HFFc6 (cell line): ENCODE measurements at regions not wholly inside any gene's neighbourhood (a gene's known extent, or its start where the extent isn't known, plus 50 kb on each side); places are given as distances from the start of the nearest gene placed in this dataset.

Experiments
- DNase-seq: peaks from one replicate; pipeline ENCODE4 v3.0.0-alpha.2; 2018
- H3K27ac Mint-ChIP-seq: 2 replicates; pipeline ENCODE4 v1.8.0; 2020; ENCODE audit warnings: mild to moderate bottlenecking, mixed read lengths
- H3K27me3 Mint-ChIP-seq: 2 replicates; pipeline ENCODE4 v1.8.0; 2021; ENCODE audit warnings: mild to moderate bottlenecking, moderate library complexity, mixed read lengths; ENCODE audit not compliant: insufficient read depth
- H3K36me3 Mint-ChIP-seq: 2 replicates; pipeline ENCODE4 v1.8.0; 2021; ENCODE audit warnings: low read depth, mixed read lengths
- H3K4me1 Mint-ChIP-seq: 2 replicates; pipeline ENCODE4 v1.8.0; 2020; ENCODE audit warnings: low read depth, mixed read lengths
- H3K4me3 Mint-ChIP-seq: 2 replicates; pipeline ENCODE4 v1.8.0; 2020; ENCODE audit warnings: mild to moderate bottlenecking, moderate library complexity, mixed read lengths
- H3K9me3 Mint-ChIP-seq: 2 replicates; pipeline ENCODE4 v1.8.0; 2020; ENCODE audit warnings: mild to moderate bottlenecking, mixed read lengths
- CTCF ChIP-seq: fragments of 200-600 bp; sonication (generic); IDR thresholded peaks from 2 replicates; pipeline ENCODE4 v1.5.0; 2021; ENCODE audit warnings: antibody characterized with exemption, mild to moderate bottlenecking

GRCh38 chr3:106635271-106635670 lies 742.0 kb upstream of the CCDC54 start:
- DNase-seq, result peak; percentile 80
- Mint-ChIP-seq H3K36me3 (no peaks in the 10 kb centered on the region), H3K27ac (peak overlapping the region; percentile 57), H3K9me3 (no peaks in the 10 kb centered on the region), H3K27me3 (no peaks in the 10 kb centered on the region), H3K4me1 (peaks cover 17% of the 10 kb centered on the region), H3K4me3 (peak overlapping the region; percentile 5; the same call in 1 of the 2 replicates)
- TF ChIP-seq CTCF, result no peak

DNA sequence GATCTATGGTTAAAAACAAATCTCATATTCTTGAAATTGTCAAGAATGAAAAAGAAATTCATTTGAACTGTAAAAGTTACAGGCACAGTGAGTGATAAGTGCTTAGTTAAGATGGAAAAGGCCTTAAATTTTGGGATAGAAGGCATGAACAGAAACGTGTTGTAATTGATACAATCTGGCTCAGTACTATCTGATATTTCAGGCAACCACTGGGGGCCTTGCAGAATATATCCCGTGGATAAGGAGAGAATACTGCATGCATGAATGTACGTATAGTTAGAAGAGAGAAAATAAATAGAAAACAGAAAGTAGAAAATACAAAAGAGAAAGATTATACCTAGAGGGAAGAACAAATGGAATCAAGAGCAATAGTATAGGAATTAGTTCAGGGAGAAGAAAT lies 741.4 kb upstream of the CCDC54 start:
- DNase-seq, result no peak
- Mint-ChIP-seq H3K27ac (peak overlapping the region; percentile 57; the same call in 1 of the 2 replicates), H3K9me3 (no peaks in the 10 kb centered on the region)

GRCh38 chr3:106640353-106640752 lies 736.9 kb upstream of the CCDC54 start:
- Mint-ChIP-seq H3K4me1 (peaks cover 8% of the 10 kb centered on the region), H3K4me3 (no peak overlapping the region), H3K27me3 (peaks cover 2% of the 10 kb centered on the region; the same call in 1 of the 2 replicates), H3K36me3 (peaks cover 4% of the 10 kb centered on the region; the same call in 1 of the 2 replicates), H3K27ac (no peak overlapping the region), H3K9me3 (peaks cover 7% of the 10 kb centered on the region; the same call in 1 of the 2 replicates)
- DNase-seq, result no peak
- no peak for TF ChIP-seq CTCF

More for the DNA sequence above, 741.4 kb upstream of the CCDC54 start:
- H3K36me3 Mint-ChIP-seq, result no peaks in the 10 kb centered on the region
- H3K4me3 Mint-ChIP-seq, result no peak overlapping the region
- no peak for TF ChIP-seq CTCF
- no peaks in the 10 kb centered on the region for H3K27me3 Mint-ChIP-seq
- peaks cover 17% of the 10 kb centered on the region for H3K4me1 Mint-ChIP-seq

GRCh38 chr3:106642161-106642560 lies 735.1 kb upstream of the CCDC54 start:
- H3K27me3 Mint-ChIP-seq, result peaks cover 2% of the 10 kb centered on the region; the same call in 1 of the 2 replicates
- no peak overlapping the region for H3K27ac Mint-ChIP-seq
- peaks cover 4% of the 10 kb centered on the region; the same call in 1 of the 2 replicates for H3K36me3 Mint-ChIP-seq
- no peak overlapping the region for H3K4me3 Mint-ChIP-seq
- no peaks in the 10 kb centered on the region for H3K4me1 Mint-ChIP-seq
- peaks cover 7% of the 10 kb centered on the region; the same call in 1 of the 2 replicates for H3K9me3 Mint-ChIP-seq
- TF ChIP-seq CTCF, result no peak
- no peak for DNase-seq

DNA sequence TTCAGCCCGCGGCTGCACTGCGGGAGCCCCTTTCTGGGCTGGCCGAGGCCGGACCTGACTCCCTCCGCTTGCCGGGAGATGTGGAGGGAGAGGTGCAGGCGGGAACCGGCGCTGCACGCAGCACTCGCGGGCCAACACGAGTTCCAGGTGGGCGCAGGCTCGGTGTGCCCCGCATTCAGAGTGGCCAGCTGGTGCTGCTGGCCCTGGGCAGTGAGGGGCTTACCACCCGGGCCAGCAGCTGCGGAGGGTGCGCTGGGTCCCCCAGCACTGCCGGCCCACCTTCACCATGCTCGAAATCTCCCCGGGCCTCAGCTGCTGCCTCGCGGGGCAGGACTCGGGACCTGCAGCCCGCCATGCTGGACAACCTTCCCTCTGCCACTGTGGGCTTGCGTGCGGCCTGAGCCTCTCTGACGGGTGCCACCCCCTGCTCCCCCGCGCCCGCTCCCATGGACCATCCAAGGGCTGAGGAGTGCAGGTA lies 733.5 kb upstream of the CCDC54 start:
- Mint-ChIP-seq H3K4me1 (no peaks in the 10 kb centered on the region), H3K36me3 (peaks cover 4% of the 10 kb centered on the region; the same call in 1 of the 2 replicates), H3K9me3 (peaks cover 7% of the 10 kb centered on the region; the same call in 1 of the 2 replicates), H3K27me3 (peaks cover 2% of the 10 kb centered on the region; the same call in 1 of the 2 replicates), H3K27ac (no peak overlapping the region), H3K4me3 (no peak overlapping the region)
- no peak for TF ChIP-seq CTCF
- DNase-seq, result no peak
